Globus pallidus (tissue), 1 donor: ENCODE measurements at regions not wholly inside any gene's neighbourhood (a gene's known extent, or its start where the extent isn't known, plus 50 kb on each side); places are given as distances from the start of the nearest gene placed in this dataset.

Experiments used
- DNase-seq: peaks from one replicate; pipeline ENCODE4 v3.0.0-alpha.2; 2015; ENCODE audit warnings: low spot score

DNA sequence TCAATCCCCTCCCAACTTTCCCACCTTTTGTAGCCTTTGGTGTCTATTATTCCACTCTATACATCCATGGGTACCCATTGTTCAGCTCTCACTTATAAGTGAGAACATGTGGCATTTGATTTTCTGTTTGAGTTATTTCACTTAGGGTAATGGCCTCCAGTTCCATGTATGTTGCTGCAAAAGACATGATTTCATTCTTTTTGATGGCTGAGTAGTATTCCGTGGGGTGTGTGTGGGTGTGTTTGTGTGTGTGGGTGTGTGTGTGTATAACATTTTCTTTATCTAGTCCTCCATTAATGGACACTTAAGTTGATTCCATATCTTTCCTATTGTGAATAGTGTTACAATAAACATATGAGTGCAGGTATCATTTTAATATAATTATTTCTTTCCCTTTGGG is 157.5 kb upstream of the FSTL4 start:
- no peak for DNase-seq

DNA sequence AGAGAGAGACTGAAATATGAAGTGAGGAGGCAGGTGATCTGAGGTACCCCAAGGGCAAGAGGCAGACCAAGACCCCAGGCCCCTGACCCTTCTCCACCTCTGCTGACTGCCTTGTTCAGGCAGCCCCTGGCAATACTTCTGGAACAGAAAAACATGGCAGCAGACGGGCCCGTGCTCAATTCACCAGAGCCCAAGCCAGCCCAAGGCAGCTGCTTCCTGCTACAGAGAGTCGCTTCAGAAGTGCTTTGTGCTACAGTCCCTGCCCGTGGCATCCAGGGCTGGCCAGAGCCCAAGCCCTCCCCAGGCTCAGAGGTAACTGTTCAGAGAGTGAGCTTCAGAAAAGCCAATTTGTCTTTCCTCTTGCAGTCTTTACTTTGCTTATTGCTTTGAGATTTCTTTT is 151.4 kb upstream of the FSTL4 start:
- peak; percentile 6 for DNase-seq

DNA sequence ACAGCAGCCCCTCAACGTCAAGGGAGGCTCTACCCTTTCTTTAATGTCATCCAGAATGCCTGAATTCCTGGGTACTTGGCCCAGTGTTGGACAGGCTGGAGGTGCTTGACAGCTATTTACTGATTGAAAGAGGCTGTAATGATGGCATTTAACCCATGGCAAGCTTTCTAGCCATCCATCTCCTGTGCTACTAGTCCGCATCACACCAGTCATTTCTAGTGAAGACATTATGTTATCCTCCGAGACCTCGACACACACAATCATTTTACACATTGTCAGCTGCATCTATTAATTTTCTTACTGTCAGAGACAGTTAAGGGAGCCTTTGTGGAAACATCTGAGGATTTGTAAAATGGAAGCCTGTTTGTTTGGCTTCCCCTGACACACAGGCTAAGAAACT is 149.3 kb upstream of the FSTL4 start:
- no peak for DNase-seq

DNA sequence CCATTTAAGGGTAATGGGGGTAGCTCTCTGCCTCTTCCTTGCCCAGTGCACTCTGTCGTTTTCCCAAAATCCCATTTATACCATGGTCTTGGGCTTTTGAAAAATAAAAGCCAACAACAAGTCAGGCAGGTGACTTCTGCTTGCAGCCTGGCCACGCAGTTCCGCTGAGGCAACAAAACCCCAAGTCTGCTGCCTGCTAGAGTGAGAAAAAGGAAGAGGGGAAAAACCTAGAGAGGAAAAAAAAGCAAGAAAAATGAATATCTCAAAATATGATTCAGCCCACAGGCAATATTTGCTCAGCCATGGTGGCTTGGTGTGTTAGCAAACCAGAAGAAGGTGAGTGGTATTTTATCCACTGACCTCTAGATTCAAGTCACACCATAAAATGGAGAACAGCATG is 148.2 kb upstream of the FSTL4 start:
- no peak for DNase-seq

DNA sequence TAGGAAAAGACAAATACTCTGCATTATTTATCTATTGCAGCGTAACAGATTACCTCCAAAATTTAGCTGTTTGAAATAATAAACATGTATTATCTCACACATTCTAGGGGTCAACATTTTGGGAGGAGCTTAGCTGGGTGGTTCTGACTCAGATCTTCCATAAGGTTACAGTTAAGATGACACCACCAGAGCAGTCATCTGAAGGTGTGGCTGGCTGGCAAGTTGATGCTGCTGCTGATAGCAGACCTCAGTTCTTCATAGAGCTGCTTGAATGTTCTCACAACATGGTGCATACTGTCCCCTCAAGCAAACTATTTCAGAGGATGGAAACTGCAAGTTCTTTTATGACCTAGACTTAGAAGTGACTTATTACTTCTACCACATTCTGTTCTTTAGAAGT is 146.3 kb upstream of the FSTL4 start:
- DNase-seq = no peak

DNA sequence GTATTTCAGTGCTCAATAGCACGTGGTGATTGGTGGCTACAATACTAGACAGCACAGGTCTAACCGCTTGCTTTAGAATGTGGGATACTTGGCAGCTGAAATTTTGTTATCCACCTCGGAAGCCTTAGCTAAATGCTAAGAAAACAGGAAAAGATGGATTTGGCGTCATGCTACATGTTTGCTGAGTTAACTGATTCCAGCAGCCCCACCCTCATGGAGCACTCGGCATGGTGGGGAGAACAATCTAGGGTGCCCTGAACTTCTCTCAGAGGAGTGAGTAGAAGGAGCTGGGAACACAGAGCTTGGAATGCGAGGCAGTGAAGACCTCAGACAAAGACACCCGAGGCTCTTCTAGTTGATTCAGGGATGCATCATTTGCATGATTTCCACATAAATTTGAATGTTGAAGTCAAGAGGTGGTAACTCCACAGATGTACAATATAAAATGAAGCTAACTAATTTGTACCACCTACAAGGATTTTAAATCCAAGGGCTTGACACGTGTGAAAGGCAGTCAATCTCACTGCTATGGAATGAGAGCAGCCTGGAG is 145.1 kb upstream of the FSTL4 start:
- DNase-seq = no peak

DNA sequence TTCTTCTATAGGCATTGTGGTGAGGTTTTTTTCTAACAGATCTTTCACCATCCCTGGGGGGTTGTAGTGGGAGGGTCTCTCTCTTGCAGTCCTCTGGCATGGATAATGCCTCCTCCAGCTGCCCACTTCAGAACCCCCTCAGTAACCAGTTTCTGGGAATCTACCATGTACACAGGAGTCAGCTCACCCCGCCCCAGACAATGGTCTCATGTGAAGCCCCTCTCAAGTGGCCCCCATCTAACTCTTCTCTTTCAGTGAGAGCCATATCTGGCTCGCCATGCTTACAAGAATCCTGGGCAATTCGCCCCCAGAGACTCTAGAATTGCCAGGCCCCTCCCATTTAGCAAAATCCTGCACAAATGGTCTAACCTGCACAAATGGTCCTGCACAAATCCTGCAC is 144.4 kb upstream of the FSTL4 start:
- no peak for DNase-seq

DNA sequence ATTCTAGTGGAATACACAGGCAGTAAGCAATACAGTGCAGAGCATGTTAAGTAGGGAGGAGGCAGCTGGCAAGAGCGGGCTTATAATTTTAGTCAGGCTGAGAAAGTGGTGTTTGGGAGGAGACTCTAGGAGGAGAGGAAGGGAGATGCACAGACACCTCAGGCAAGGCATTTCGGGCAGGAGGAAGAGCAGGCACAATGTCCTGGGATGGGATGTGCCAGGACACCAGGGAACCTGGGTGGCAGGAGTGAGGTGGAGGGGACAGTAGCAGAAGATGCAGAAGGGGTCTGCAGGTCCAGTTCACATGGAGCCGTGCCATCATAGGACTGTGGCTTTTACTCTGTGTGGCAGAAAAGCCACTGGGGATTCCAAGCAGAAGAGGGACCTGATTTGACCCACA is 143.7 kb upstream of the FSTL4 start:
- DNase-seq = no peak

DNA sequence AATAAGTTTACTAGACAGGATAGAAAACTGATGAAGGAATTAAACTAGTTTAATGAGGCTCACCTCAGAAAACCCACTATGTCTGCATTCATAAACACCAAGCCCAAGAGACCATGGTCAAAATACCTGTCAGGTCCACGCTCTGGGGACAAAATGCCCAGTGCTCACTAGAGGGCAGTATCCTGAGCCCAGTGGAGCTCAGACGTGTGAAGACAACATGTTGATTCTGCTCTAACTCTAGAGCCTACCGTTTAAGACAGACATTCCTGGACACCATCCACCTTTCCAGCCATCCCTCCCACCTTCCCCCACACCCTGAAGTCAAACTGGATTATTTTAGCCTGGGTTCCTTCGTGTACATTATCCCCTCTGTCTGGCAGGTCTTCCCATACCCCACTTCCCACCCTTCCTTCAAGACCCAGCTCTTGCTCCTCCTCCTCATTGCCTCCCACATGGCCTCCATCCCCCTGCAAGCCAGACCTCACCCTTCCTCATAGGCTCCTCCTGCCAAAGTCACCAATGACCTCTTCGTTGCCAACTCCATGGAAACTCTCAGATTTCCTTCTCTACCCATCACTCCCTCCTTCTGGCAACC is 142.3 kb upstream of the FSTL4 start:
- peak; percentile 12 for DNase-seq

DNA sequence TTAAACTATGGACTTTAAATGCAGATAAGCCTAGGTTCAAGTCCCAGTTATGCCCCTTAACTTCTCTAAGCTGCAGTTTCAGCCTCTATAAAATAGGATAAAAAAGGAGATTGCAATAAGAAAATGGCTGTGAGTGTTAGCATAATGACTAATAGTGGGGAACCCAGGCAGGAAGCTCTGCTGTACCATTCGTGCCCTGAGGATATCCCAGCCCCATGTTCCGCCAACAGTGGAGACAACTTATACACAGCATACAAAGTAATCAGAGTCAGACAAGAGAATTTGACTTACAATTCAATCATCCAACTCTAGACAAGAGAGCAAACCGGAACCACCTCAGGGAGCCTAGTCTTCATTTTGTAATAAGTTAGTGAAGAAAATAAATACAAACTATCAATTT is 141.5 kb upstream of the FSTL4 start:
- DNase-seq = no peak

DNA sequence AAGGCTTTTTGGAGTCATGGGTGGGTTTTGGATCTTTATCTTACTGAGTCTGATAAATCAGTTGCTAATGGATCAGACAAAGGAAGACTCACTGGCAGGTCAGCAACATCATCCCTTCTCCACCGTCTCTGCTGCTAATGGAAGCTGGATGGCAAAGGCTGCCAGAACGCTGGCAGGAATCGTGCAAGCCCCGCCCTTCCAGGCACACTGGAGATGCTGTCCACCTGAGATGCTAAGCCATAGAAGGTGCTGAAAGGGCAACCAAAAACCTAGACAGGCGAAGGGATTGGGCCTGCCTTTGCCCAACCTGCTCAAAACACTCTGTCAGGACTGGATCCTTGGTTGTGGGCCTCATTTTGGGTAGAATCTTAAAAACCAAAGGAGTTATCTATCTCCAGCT is 139.5 kb upstream of the FSTL4 start:
- DNase-seq = no peak

DNA sequence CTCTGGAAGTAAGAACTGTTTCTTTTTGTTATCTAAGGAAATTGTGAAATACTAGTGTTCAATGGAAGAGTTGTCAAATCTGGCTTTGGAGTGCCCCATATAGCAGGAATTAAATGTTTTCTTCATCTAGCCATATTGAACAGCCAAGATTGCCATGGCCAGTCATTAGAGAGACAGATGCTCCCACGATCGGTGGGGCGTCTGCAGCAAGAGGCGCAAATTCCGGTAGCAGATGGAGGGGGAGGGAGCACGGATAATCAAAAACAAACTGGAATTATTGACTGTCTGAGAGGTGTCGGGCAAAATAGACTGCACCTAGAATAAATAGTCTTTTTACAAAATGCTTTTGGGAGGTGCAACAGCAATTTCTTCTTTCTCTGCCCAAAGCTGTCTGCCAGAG is 139.1 kb upstream of the FSTL4 start:
- no peak for DNase-seq

DNA sequence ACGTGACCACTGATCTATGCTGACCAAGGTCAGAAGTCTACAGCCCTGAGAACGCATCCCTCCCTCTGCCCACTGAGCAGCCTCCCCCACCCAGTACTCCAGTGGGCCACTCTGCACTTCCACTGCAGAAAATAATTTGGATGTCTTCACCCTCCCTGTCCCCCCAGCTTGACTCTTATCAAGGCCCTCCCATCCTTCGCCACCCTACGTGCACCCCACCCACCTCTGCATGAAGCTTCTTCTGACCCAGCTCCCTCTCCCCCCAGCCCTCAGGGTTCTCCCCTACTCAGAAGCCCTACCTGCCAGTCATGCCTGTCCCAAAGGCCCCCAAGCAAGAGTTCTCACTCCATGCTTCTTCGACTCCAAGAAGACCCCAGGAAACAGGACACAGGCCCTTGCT is 138.5 kb upstream of the FSTL4 start:
- no peak for DNase-seq

DNA sequence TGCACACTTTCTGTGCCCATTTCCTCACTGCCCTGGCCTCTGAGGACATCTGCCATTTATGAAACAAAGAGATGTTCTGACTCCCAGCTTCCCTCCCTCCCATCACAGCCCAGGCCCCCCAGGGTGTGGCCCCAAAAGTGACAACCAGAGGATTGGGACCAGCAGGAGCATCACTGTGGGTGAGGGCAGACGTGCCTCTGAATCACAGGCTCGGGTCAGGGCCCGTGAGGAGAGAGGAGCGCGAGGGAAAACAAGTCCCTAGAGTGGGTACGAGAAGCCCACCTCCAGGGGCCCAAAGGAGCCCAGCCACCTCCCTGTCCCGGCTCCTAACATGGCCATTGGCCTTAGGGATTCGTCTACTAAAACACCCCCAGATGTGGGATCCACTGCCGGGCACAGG is 138.0 kb upstream of the FSTL4 start:
- DNase-seq = no peak

DNA sequence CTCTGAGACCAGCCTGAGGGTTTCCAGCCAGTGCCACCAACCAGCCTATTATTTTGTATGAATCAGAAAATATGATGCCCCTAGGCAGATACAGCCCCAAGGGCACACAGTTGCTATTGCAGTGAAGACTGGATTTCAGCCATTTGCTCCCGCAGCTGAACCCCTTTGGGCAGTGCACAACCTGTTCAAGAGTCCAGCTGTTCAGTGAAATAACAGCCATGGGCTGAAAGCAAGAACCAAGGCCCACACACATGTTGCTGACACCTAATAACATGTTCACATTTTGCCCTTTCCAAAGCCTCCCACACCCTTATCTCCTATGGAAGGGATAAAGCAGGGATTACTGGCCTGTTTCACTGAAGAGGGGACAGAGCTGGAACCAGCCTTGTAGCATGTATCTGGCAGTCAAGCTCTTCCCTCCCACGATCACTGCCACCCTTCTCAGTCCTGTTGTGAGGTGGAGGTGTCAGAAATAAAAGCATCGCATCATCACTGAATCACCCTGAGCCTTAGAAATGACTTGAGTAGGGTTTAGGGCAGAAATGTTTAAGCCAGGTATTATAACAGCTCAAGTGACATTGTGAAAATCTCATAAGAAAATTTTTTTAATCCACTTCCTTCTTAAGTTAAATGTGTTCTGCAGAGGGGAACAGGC is 137.1 kb upstream of the FSTL4 start:
- no peak for DNase-seq

DNA sequence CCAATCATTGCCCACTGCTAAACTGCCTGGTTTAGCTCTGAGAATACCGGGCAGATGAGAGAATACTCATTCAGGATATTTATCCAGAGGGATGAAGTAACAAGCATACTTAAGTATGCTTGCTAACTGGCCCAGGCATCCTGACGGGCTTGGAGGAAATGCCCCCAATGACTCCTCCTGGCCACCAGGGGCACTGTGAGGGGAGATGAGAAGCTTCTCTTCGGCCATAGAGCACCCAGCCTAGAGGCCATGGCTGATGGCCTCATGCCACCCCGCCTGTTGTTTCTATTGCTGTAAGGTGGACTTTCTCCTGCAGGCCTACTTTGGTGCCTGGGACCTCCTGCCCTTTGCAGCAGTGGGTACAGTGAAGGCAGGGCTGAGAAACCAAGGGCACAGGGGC is 134.5 kb upstream of the FSTL4 start:
- no peak for DNase-seq

DNA sequence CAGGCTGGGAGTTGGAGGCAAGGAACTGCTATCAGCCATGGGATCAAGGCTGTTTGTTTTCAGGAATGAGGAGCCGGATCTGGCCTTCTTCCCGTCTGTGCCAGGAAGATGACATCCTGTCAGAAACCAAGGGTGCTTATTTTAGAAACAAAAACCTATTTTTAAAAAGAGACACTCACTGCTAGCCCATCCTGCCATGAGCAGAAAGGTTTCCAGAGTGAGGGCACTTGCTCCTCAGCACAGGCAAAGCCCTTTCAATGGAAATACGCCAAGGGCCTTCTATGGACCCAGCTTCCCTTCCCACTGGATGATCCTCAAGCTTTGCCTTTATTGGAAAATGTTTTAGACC is 132.6 kb upstream of the FSTL4 start:
- DNase-seq = no peak

DNA sequence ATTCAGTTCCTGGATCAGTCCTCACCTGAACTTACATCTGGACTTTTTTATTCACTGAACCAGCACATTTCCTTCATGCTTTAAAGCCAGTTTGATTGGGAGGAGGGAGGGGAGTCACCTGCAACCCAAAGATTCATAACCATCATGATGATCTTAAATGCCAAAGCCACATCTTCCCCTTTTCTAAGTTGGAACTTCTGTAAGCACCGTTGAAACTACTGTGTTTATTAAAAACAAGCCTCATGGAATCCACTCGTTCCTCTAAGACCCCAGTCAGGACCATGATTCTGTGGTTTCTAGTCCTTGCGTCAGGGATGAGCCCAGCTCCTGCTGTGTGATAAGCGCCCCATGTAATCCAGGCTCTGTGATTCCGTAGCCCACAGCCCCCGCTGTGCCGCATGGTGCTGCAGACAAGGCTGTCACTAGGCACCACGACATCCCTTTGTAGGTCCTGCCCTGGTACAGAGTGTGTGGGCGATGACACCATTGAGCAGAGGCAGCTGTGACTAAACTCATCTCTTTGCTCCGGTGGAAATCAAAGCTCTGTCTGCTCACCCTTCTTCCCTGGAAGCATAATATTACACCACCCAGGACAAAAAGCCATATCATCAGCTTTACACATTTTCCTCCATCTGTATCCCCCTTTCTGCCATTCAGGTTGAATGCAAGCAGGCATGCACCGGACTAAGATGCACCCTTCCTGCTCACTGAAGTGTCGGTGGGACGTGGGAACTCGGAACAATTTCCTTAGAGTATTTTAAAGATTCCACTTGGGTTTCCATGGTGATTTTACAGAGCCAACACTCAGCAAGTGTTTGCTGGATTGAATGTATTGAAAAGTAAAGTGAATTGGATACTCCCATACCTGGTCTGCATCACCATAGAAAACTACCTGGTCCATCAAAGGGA is 132.0 kb upstream of the FSTL4 start:
- DNase-seq = no peak

DNA sequence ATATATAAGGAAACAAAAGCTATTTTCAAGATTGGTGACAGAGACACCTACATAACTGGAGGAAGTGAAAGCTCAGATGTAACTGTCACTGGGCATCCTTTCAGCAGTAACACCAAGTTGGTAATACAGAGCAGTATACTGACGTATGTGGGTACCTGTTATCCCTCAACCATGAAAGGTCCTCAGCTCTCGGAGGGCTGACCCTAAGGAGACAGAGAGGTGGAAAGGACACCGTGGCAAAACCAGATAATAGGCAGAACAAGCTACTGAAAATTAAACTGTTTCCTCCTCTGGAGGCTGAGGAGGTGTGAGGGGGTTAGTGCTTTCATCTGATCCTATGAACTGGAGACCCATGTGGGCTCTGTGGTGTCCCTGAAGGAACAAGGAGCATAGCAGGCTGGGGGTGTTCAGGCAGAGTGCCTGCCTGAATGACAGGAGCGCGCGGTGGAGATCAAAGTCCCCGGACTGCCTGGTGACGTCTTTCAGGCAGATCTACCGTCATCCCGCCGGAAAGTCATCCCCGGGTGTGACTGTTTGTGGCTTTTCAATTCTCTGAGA is 130.2 kb upstream of the FSTL4 start:
- DNase-seq = no peak

DNA sequence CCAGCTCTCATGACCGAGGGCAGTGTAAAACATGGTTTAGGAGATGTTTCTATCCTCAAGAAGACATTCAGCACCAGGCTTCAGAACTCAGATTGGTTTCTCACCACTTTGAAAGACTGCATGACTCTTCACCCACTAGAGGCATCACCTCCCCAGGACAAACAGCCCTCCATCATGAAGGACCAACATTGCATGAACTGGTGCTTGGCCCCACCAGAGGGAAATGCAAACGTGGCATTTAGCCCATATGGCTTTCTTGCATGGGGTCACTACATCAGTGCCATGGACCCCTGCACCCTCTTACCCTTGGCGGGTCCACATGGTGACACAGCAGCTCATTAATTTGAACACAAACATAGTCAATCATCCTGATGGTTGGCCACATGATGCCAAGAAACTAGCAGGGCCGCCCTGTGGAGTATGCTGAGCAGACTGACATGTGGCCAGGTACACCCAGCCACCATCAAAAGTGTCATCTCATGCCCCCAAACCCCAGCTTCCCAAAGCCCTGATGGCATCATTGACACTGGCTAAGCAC is 129.5 kb upstream of the FSTL4 start:
- no peak for DNase-seq

DNA sequence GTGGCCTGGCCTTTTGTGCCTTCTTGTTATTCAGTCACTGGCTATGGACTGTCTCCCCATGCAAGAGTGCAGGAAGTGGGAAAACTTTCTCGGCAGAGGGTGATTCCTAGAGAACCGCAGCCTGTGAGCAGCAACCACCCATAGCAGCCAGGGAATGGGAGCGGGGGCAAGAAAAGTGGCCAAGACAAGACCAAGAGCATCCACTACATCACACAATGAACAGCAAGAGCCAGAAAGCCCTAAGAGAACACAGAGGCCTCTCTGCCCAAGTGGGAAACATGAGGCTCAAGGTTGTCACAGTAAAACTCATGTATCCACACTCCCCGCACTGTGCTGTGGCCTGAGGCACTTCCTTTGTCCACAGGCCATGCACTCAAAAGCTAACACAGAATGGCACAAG is 129.1 kb upstream of the FSTL4 start:
- DNase-seq = no peak

DNA sequence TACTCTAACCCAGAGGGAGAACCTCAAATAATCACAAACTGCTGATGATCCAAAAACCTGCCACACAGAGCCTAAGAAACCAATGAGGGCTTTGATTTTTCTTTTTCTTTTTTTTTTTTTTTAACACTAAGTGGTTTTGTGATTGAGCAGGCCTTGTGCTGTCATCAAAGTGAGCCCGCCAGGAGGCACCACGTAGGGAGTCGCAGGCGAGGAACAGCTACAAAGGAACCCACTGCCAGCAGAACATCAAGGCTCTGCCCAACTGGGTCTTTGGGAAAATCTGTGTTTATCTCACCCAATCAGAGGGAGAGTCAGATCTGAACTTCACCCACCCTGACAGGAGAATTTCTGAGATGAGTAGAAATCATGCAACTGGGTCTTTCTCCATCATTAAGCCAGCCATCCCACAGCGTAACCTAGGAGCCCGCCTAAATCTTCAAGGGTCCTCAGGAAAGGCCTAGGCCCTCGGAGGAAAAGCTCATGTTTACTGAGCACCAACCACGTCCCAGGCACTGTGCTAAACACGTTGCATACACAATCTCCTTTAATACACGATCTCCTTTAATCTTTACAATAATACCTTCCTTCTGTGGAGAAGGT is 126.9 kb upstream of the FSTL4 start:
- DNase-seq = no peak
